ENCODE measurements at regions not wholly inside any gene's neighbourhood (a gene's known extent, or its start where the extent isn't known, plus 50 kb on each side); places are given as distances from the start of the nearest gene placed in this dataset.

DNA sequence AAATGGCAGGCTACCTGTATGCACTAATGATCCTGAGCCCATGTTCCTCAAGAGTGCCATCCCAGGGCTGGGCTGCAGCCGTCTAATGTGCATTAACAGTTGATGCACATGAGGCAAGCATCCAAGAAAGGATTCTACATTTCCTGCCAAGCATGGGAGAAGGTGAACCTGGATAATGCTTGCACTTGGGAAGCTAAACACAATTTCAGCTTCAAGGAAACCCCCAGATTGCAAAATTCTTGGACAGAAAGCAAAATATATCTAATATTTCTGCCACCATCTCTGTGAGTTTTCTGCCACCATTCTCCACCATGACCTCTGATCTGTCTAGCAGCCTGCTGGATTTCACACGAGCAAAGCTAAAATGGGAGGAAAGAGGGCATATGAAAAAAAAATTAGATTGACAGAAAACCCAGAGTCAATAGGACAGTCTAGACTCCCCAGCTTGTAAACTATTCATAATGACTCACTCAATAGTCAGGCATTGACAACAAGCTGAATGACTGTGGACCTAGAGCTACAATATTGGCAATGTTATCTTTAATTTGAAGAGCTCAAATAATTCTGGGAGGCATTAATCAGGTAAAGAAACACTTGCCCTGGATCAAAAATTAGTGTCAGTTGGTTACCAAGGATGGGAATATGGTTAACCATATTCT lies 91.9 kb upstream of the BCL2L14 start:
- TF ChIP-seq CTCF (conservative IDR thresholded peaks at IDR 0.05; ENCODE audit: low read depth, low read length) (no peak), RAD21 (IDR thresholded peaks at IDR 0.05; ENCODE audit: low read length) (no peak), MAFK (IDR thresholded peaks at IDR 0.05; ENCODE audit: low read depth, low read length) (no peak)

All from IMR-90 (cell line).